OCI-LY7 (cell line): ENCODE measurements at regions not wholly inside any gene's neighbourhood (a gene's known extent, or its start where the extent isn't known, plus 50 kb on each side); places are given as distances from the start of the nearest gene placed in this dataset.

Experiments used
- BruUV-seq: library from RNA; stranded (reverse); fragments of 400-500 nt; replicated peaks from 2 replicates; lab custom pipeline; 2021; lab: Mats Ljungman, UMichigan
- CTCF ChIA-PET: fragments of 300-600 bp; sonication (Branson Sonifier 250); formaldehyde crosslinking; loops from one replicate; lab custom pipeline; 2022; ENCODE audit warnings: antibody characterized with exemption; ENCODE audit not compliant: unreplicated experiment; lab: Charles Lee
- POLR2A ChIA-PET: fragments of 300-600 bp; sonication (Branson Sonifier 250); formaldehyde crosslinking; loops from one replicate; lab custom pipeline; 2022; ENCODE audit warnings: antibody characterized with exemption; lab: Charles Lee
- DNase-seq: peaks from one replicate; pipeline ENCODE4 v3.0.0-alpha.2; 2015; ENCODE audit warnings: low spot score
- H2AFZ ChIP-seq: fragments of 200-600 bp; sonication (generic), shearing (Covaris generic); 2 replicates; pipeline ENCODE4 v1.6.1; 2014; ENCODE audit warnings: mild to moderate bottlenecking, antibody characterized with exemption, low read length, moderate library complexity
- H3K27ac ChIP-seq: fragments of 200-600 bp; sonication (generic); 2 replicates; pipeline ENCODE4 v1.5.1; 2014; ENCODE audit warnings: mixed run types, low read depth, mild to moderate bottlenecking, moderate library complexity, low read length, inconsistent platforms; ENCODE audit not compliant: poor library complexity, severe bottlenecking
- H3K36me3 ChIP-seq: fragments of 200-600 bp; sonication (generic); 2 replicates; pipeline ENCODE4 v1.6.1; 2014; ENCODE audit warnings: mild to moderate bottlenecking, antibody characterized with exemption, low read length, moderate library complexity, mixed read lengths; ENCODE audit not compliant: insufficient read depth
- H3K4me1 ChIP-seq: fragments of 200-600 bp; sonication (generic); 2 replicates; pipeline ENCODE4 v1.5.1; 2014; ENCODE audit warnings: mild to moderate bottlenecking, low read length; ENCODE audit not compliant: insufficient read depth, poor library complexity, severe bottlenecking
- H3K4me2 ChIP-seq: fragments of 200-600 bp; sonication (generic); 2 replicates; pipeline ENCODE4 v1.6.1; 2014; ENCODE audit warnings: mild to moderate bottlenecking, low read length
- H3K4me3 ChIP-seq: fragments of 200-600 bp; sonication (generic); 2 replicates; pipeline ENCODE4 v1.5.1; 2014; ENCODE audit warnings: mild to moderate bottlenecking, low read depth, low read length; ENCODE audit not compliant: poor library complexity, severe bottlenecking
- H3K79me2 ChIP-seq: fragments of 200-600 bp; sonication (generic); 2 replicates; pipeline ENCODE4 v1.6.1; 2016; ENCODE audit warnings: low read depth, mild to moderate bottlenecking, low read length, moderate library complexity, mixed read lengths; ENCODE audit not compliant: insufficient read depth
- H3K9me2 ChIP-seq: fragments of 200-600 bp; sonication (generic); 2 replicates; pipeline ENCODE4 v1.6.1; 2016; ENCODE audit warnings: mild to moderate bottlenecking, low read length, mixed read lengths; ENCODE audit not compliant: insufficient read depth
- H3K9me3 ChIP-seq: fragments of 200-600 bp; sonication (generic); 2 replicates; pipeline ENCODE4 v1.6.1; 2014; ENCODE audit warnings: mild to moderate bottlenecking, mixed run types, low read length, mixed read lengths
- H4K20me1 ChIP-seq: fragments of 200-600 bp; sonication (generic); 2 replicates; pipeline ENCODE4 v1.6.1; 2014; ENCODE audit warnings: mild to moderate bottlenecking, antibody characterized with exemption, low read length, moderate library complexity, mixed read lengths; ENCODE audit not compliant: insufficient read depth
- CTCF ChIP-seq: fragments of 200-600 bp; sonication (generic); conservative IDR thresholded peaks from 2 replicates; pipeline ENCODE4 v1.5.1; 2014; ENCODE audit warnings: mild to moderate bottlenecking, antibody characterized with exemption, low read length, moderate library complexity, mixed read lengths
- EZH2phosphoT487 ChIP-seq: fragments of 200-600 bp; sonication (generic); IDR thresholded peaks from 2 replicates; pipeline ENCODE4 v1.6.1; 2018; ENCODE audit warnings: low read depth, borderline replicate concordance, mild to moderate bottlenecking, mixed run types, antibody characterized with exemption, low read length, moderate library complexity, mixed read lengths
- intact Hi-C: fragments of 100-400 bp; cut with micrococcal nuclease; formaldehyde crosslinking; loops from one replicate; pipeline ENCODE4 v1.10.0; 2022; ENCODE audit not compliant: unreplicated experiment

DNA sequence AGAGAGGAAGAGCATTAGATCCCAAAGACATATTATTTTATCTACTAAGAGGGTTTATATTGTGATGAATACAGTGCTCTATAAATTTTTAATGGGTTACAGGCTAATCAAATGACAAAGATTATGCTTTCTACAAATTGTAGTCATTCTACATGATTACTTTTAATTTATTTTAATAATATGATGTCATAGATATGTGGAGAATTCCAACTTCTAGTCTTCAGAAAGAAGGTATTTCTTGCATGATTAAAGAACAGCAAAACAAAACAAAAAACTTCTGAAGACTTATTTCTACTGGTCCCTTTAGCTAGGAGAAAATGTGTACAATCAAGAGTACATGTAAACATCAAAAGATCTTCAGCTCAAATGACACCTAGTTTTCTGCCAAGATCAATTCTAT is 71.5 kb upstream of the FOXG1 start:
- Histone ChIP-seq H3K4me1 (no peaks in the 10 kb centered on the region), H3K4me3 (no peak overlapping the region), H4K20me1 (no peaks in the 10 kb centered on the region), H3K79me2 (no peaks in the 10 kb centered on the region), H3K9me2 (no peaks in the 10 kb centered on the region), H3K27ac (no peak overlapping the region), H3K4me2 (no peak overlapping the region), H3K9me3 (no peaks in the 10 kb centered on the region), H3K36me3 (no peaks in the 10 kb centered on the region), H2AFZ (no peak overlapping the region)
- intact Hi-C loops: no loop called here
- no peak for TF ChIP-seq CTCF
- TF ChIP-seq EZH2phosphoT487: no peak
- CTCF ChIA-PET: no interaction called here
- BruUV-seq: no TSS peak
- no peak for DNase-seq
- POLR2A ChIA-PET: interaction anchor here (0.9 kb wide), 1 partner anchor 43 kb away, joined by 5 read pairs; no protein-coding TSS in a partner anchor

DNA sequence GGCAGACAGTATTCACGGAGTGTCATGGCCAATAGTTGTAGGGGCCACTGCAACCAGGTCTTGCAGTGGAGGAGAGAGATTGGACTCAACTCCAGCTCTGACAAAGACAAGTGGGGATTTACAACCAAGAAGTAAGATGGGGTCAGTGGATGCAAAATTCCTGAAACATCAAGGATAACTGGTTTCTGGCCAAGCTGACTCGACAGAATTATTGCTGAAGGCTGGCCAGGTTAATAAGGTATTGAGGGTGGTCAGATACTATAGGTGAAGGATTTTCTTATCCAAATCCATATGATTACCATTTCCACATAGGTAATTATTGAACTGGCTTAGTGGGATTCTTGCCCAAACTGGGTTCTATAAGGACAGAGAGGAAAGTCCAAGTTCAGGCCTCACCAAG is 64.9 kb upstream of the FOXG1 start:
- H3K9me2 ChIP-seq: no peaks in the 10 kb centered on the region
- TF ChIP-seq CTCF: no peak
- TF ChIP-seq EZH2phosphoT487: no peak
- DNase-seq: no peak
- H3K4me1 ChIP-seq: no peaks in the 10 kb centered on the region
- H3K4me3 ChIP-seq: no peak overlapping the region
- POLR2A ChIA-PET: no interaction called here
- no peak overlapping the region for H3K27ac ChIP-seq
- no peak overlapping the region for H2AFZ ChIP-seq
- CTCF ChIA-PET: no interaction called here
- H4K20me1 ChIP-seq: no peaks in the 10 kb centered on the region
- intact Hi-C loops: no loop called here
- H3K79me2 ChIP-seq: no peaks in the 10 kb centered on the region
- no peaks in the 10 kb centered on the region for H3K9me3 ChIP-seq
- H3K36me3 ChIP-seq: no peaks in the 10 kb centered on the region
- BruUV-seq: no TSS peak
- no peak overlapping the region for H3K4me2 ChIP-seq

- Histone ChIP-seq H3K4me1 (no peaks in the 10 kb centered on the region), H3K4me3 (no peak overlapping the region), H3K9me3 (no peaks in the 10 kb centered on the region), H2AFZ (no peak overlapping the region), H3K9me2 (no peaks in the 10 kb centered on the region), H3K27ac (no peak overlapping the region), H4K20me1 (no peaks in the 10 kb centered on the region), H3K79me2 (no peaks in the 10 kb centered on the region), H3K4me2 (no peak overlapping the region), H3K36me3 (no peaks in the 10 kb centered on the region)
- CTCF ChIA-PET: no interaction called here
- no peak for DNase-seq
- POLR2A ChIA-PET: interaction anchor here (0.9 kb wide), 1 partner anchor 79 kb away, joined by 3 read pairs; no protein-coding TSS in a partner anchor
- TF ChIP-seq EZH2phosphoT487: no peak
- no peak for TF ChIP-seq CTCF
- no TSS peak for BruUV-seq
- intact Hi-C loops: no loop called here
Measured at GRCh38 chr14:28703482-28703881, 63.1 kb upstream of the FOXG1 start.
